Fibroblast of pulmonary artery (primary cell): ENCODE measurements at regions not wholly inside any gene's neighbourhood (a gene's known extent, or its start where the extent isn't known, plus 50 kb on each side); places are given as distances from the start of the nearest gene placed in this dataset.

Source experiments
- DNase-seq: peaks from one replicate; pipeline ENCODE4 v3.0.0-alpha.2; 2010; ENCODE audit warnings: low read depth
- H3K4me3 ChIP-seq: replicated peaks from 2 replicates; pipeline ENCODE4 v1.5.1; 2011; ENCODE audit warnings: low read depth, mild to moderate bottlenecking, control low read depth, low read length, moderate library complexity
- CTCF ChIP-seq: IDR thresholded peaks from 2 replicates; pipeline ENCODE4 v1.5.1; 2011; ENCODE audit warnings: mild to moderate bottlenecking, control low read depth, low read length, inconsistent platforms; ENCODE audit errors: missing control alignments

GRCh38 chr20:3312940-3313682 lies 74.1 kb upstream of the SLC4A11 start:
- DNase-seq, result peak; percentile 80
- TF ChIP-seq CTCF, result no peak
- H3K4me3 ChIP-seq, result no peak overlapping the region

DNA sequence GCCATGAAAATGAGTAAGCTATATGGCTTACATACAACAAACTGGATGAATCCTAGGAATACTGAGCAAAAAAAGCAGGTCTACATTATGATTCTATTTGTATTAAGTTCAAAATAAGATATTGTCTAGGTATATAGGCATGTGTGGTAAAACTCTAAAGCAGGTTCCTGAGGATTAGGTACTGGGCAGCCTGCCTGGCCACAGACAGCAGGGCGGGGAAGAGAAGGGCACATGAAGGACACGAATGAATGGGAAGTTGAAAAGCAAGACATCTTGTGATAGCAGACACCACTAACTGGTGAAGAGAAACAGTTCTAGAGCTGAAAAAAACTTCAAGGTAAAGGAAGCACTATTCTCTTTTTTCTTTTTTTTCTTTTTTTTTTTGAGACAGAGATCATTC lies 72.6 kb upstream of the SLC4A11 start:
- H3K4me3 ChIP-seq, result no peak overlapping the region
- no peak for TF ChIP-seq CTCF
- no peak for DNase-seq

- TF ChIP-seq CTCF, result no peak
- no peak for DNase-seq
- no peak overlapping the region for H3K4me3 ChIP-seq
Observed at GRCh38 chr20:3309226-3309625, 70.2 kb upstream of the SLC4A11 start.

DNA sequence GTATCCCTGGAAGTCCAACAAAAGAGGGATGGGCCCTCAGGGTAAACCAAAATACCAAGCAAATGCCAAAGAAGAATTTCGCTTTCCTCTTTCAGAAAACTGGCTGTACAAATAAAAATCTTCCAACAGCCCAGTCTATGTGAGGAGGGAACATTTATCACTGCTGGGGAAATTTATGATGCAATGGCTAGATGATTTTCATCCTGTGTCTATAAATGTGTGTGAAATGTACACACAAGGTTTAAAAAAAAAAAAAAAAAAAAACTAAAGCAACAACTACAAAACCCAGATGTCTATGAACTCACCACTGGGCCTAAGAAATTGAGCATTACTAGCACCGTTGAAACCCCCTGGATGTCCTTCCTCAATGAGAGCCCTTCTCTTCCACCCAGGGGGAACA lies 68.7 kb upstream of the SLC4A11 start:
- H3K4me3 ChIP-seq, result no peak overlapping the region
- no peak for TF ChIP-seq CTCF
- peak; percentile 20 for DNase-seq

GRCh38 chr20:3307078-3307477 lies 68.1 kb upstream of the SLC4A11 start:
- DNase-seq, result no peak
- no peak for TF ChIP-seq CTCF

DNA sequence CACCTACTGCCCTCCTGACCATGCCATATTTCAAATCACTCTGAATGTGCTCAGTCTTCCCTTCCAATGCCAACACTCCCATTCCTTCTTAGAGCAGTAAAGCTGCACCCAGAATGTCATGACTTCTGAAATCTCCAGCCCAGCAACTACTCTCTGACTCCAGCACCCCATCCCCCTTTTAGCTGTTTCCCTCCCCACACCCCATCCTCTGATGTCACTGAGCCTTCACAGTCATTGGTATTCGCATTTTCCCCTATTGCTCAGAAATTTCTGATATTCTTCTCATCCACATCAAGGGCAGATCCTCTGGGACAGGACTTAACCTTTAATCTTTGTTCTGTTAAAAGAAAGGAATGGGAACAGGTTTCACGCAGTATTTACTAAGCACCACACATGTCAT lies 67.1 kb upstream of the SLC4A11 start:
- no peak overlapping the region for H3K4me3 ChIP-seq
- DNase-seq, result no peak
- no peak for TF ChIP-seq CTCF

More at GRCh38 chr20:3307078-3307477, 68.1 kb upstream of the SLC4A11 start:
- no peak overlapping the region for H3K4me3 ChIP-seq

DNA sequence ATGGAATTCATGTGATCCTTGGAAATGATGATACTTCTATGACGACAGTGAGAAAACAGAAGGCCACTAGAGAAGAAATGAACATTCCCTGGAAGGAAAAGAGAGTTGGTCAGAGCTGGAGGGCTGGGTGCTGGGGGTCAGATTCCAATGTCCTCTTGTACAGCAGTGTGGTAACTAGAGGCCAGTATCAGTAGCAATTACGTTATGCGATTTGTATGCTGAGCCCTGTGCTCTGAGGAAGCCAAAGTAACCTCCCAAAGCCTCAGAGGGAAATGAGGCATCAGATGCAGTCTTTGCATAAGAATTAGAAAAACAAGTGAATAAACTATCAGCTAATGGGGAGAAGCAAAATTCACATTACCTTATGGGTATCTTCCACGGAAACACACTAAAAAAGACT lies 65.5 kb upstream of the SLC4A11 start:
- DNase-seq, result no peak
- no peak for TF ChIP-seq CTCF
- no peak overlapping the region for H3K4me3 ChIP-seq
